ENCODE measurements at regions not wholly inside any gene's neighbourhood (a gene's known extent, or its start where the extent isn't known, plus 50 kb on each side); places are given as distances from the start of the nearest gene placed in this dataset.

- Histone ChIP-seq H3K27me3 (ENCODE audit: control insufficient read depth, insufficient read depth, low read length) (no peaks in the 10 kb centered on the region), H3K9ac (ENCODE audit: low read depth, low read length) (no peak overlapping the region), H3K4me2 (ENCODE audit: low read length) (no peak overlapping the region), H3K4me3 (ENCODE audit: low read length) (no peak overlapping the region), H3K4me1 (ENCODE audit: control insufficient read depth, insufficient read depth, low read length) (no peaks in the 10 kb centered on the region), H3K9me3 (replicated peaks; ENCODE audit: low read length) (no peaks in the 10 kb centered on the region), H3K36me3 (ENCODE audit: insufficient read depth, low read length) (no peaks in the 10 kb centered on the region)
Measured at GRCh38 chr5:121008041-121008440, 543.9 kb downstream of the PRR16 start.

- H3K36me3 ChIP-seq (ENCODE audit: insufficient read depth, low read length), result no peaks in the 10 kb centered on the region
Measured at GRCh38 chr5:121009058-121009457, 545.0 kb downstream of the PRR16 start.

GRCh38 chr5:121018004-121018403 is 553.9 kb downstream of the PRR16 start:
- Histone ChIP-seq H3K9me3 (replicated peaks; ENCODE audit: low read length) (no peaks in the 10 kb centered on the region), H3K27me3 (ENCODE audit: control insufficient read depth, insufficient read depth, low read length) (no peaks in the 10 kb centered on the region), H3K36me3 (ENCODE audit: insufficient read depth, low read length) (no peaks in the 10 kb centered on the region), H3K9ac (ENCODE audit: low read depth, low read length) (no peak overlapping the region), H3K4me3 (ENCODE audit: low read length) (no peak overlapping the region), H3K4me2 (ENCODE audit: low read length) (no peak overlapping the region), H3K4me1 (ENCODE audit: control insufficient read depth, insufficient read depth, low read length) (no peaks in the 10 kb centered on the region)

More at GRCh38 chr5:121009058-121009457, 545.0 kb downstream of the PRR16 start:
- Histone ChIP-seq H3K4me1 (ENCODE audit: control insufficient read depth, insufficient read depth, low read length) (no peaks in the 10 kb centered on the region), H3K9ac (ENCODE audit: low read depth, low read length) (no peak overlapping the region), H3K9me3 (replicated peaks; ENCODE audit: low read length) (no peaks in the 10 kb centered on the region), H3K4me2 (ENCODE audit: low read length) (no peak overlapping the region), H3K4me3 (ENCODE audit: low read length) (no peak overlapping the region), H3K27me3 (ENCODE audit: control insufficient read depth, insufficient read depth, low read length) (no peaks in the 10 kb centered on the region)

GRCh38 chr5:121019106-121019505 is 555.0 kb downstream of the PRR16 start:
- H3K27me3 ChIP-seq (ENCODE audit: control insufficient read depth, insufficient read depth, low read length), result no peaks in the 10 kb centered on the region
- H3K4me3 ChIP-seq (ENCODE audit: low read length), result no peak overlapping the region
- no peak overlapping the region for H3K9ac ChIP-seq (ENCODE audit: low read depth, low read length)
- no peaks in the 10 kb centered on the region for H3K4me1 ChIP-seq (ENCODE audit: control insufficient read depth, insufficient read depth, low read length)
- no peaks in the 10 kb centered on the region for H3K9me3 ChIP-seq (replicated peaks; ENCODE audit: low read length)
- no peak overlapping the region for H3K4me2 ChIP-seq (ENCODE audit: low read length)
- H3K36me3 ChIP-seq (ENCODE audit: insufficient read depth, low read length), result no peaks in the 10 kb centered on the region

- Histone ChIP-seq H3K27me3 (ENCODE audit: control insufficient read depth, insufficient read depth, low read length) (no peaks in the 10 kb centered on the region), H3K4me3 (ENCODE audit: low read length) (no peak overlapping the region), H3K36me3 (ENCODE audit: insufficient read depth, low read length) (no peaks in the 10 kb centered on the region), H3K4me1 (ENCODE audit: control insufficient read depth, insufficient read depth, low read length) (no peaks in the 10 kb centered on the region), H3K9me3 (replicated peaks; ENCODE audit: low read length) (no peaks in the 10 kb centered on the region), H3K4me2 (ENCODE audit: low read length) (no peak overlapping the region), H3K9ac (ENCODE audit: low read depth, low read length) (no peak overlapping the region)
Measured at GRCh38 chr5:121019734-121020133, 555.6 kb downstream of the PRR16 start.

GRCh38 chr5:121021681-121022080 is 557.6 kb downstream of the PRR16 start:
- no peak overlapping the region for H3K9ac ChIP-seq (ENCODE audit: low read depth, low read length)
- H3K36me3 ChIP-seq (ENCODE audit: insufficient read depth, low read length), result no peaks in the 10 kb centered on the region
- no peak overlapping the region for H3K4me2 ChIP-seq (ENCODE audit: low read length)
- no peaks in the 10 kb centered on the region for H3K9me3 ChIP-seq (replicated peaks; ENCODE audit: low read length)
- no peaks in the 10 kb centered on the region for H3K27me3 ChIP-seq (ENCODE audit: control insufficient read depth, insufficient read depth, low read length)
- no peak overlapping the region for H3K4me3 ChIP-seq (ENCODE audit: low read length)
- no peaks in the 10 kb centered on the region for H3K4me1 ChIP-seq (ENCODE audit: control insufficient read depth, insufficient read depth, low read length)

- Histone ChIP-seq H3K9me3 (replicated peaks; ENCODE audit: low read length) (no peaks in the 10 kb centered on the region), H3K4me3 (ENCODE audit: low read length) (no peak overlapping the region), H3K4me1 (ENCODE audit: control insufficient read depth, insufficient read depth, low read length) (peaks cover 2% of the 10 kb centered on the region), H3K36me3 (ENCODE audit: insufficient read depth, low read length) (no peaks in the 10 kb centered on the region), H3K27me3 (ENCODE audit: control insufficient read depth, insufficient read depth, low read length) (no peaks in the 10 kb centered on the region), H3K4me2 (ENCODE audit: low read length) (no peak overlapping the region), H3K9ac (ENCODE audit: low read depth, low read length) (no peak overlapping the region)
Measured at GRCh38 chr5:121024416-121025311, 560.6 kb downstream of the PRR16 start.

- Histone ChIP-seq H3K27me3 (ENCODE audit: control insufficient read depth, insufficient read depth, low read length) (no peaks in the 10 kb centered on the region), H3K4me3 (ENCODE audit: low read length) (no peak overlapping the region), H3K9ac (ENCODE audit: low read depth, low read length) (no peak overlapping the region), H3K4me2 (ENCODE audit: low read length) (no peak overlapping the region), H3K4me1 (ENCODE audit: control insufficient read depth, insufficient read depth, low read length) (peaks cover 3% of the 10 kb centered on the region), H3K36me3 (ENCODE audit: insufficient read depth, low read length) (no peaks in the 10 kb centered on the region), H3K9me3 (replicated peaks; ENCODE audit: low read length) (no peaks in the 10 kb centered on the region)
Measured at GRCh38 chr5:121025671-121026070, 561.6 kb downstream of the PRR16 start.

GRCh38 chr5:121027636-121028035 is 563.5 kb downstream of the PRR16 start:
- Histone ChIP-seq H3K9ac (ENCODE audit: low read depth, low read length) (no peak overlapping the region), H3K4me3 (ENCODE audit: low read length) (no peak overlapping the region), H3K9me3 (replicated peaks; ENCODE audit: low read length) (no peaks in the 10 kb centered on the region), H3K36me3 (ENCODE audit: insufficient read depth, low read length) (no peaks in the 10 kb centered on the region), H3K4me1 (ENCODE audit: control insufficient read depth, insufficient read depth, low read length) (peaks cover 3% of the 10 kb centered on the region), H3K4me2 (ENCODE audit: low read length) (no peak overlapping the region), H3K27me3 (ENCODE audit: control insufficient read depth, insufficient read depth, low read length) (no peaks in the 10 kb centered on the region)

GRCh38 chr5:121029536-121030245 is 565.6 kb downstream of the PRR16 start:
- Histone ChIP-seq H3K27me3 (ENCODE audit: control insufficient read depth, insufficient read depth, low read length) (no peaks in the 10 kb centered on the region), H3K36me3 (ENCODE audit: insufficient read depth, low read length) (no peaks in the 10 kb centered on the region), H3K4me2 (ENCODE audit: low read length) (no peak overlapping the region), H3K9ac (ENCODE audit: low read depth, low read length) (no peak overlapping the region), H3K9me3 (replicated peaks; ENCODE audit: low read length) (no peaks in the 10 kb centered on the region), H3K4me1 (ENCODE audit: control insufficient read depth, insufficient read depth, low read length) (peaks cover 3% of the 10 kb centered on the region), H3K4me3 (ENCODE audit: low read length) (no peak overlapping the region)

GRCh38 chr5:121031491-121031890 is 567.4 kb downstream of the PRR16 start:
- Histone ChIP-seq H3K36me3 (ENCODE audit: insufficient read depth, low read length) (no peaks in the 10 kb centered on the region), H3K4me1 (ENCODE audit: control insufficient read depth, insufficient read depth, low read length) (peaks cover 3% of the 10 kb centered on the region), H3K9ac (ENCODE audit: low read depth, low read length) (no peak overlapping the region), H3K27me3 (ENCODE audit: control insufficient read depth, insufficient read depth, low read length) (no peaks in the 10 kb centered on the region), H3K4me3 (ENCODE audit: low read length) (no peak overlapping the region), H3K4me2 (ENCODE audit: low read length) (no peak overlapping the region), H3K9me3 (replicated peaks; ENCODE audit: low read length) (no peaks in the 10 kb centered on the region)
